IPS DF 6.9 (cell line): ENCODE measurements at regions not wholly inside any gene's neighbourhood (a gene's known extent, or its start where the extent isn't known, plus 50 kb on each side); places are given as distances from the start of the nearest gene placed in this dataset.

Source experiments
- DNase-seq: peaks from one replicate; pipeline ENCODE4 v3.0.0-alpha.2; 2013; ENCODE audit warnings: low read depth, low spot score
- H3K27ac ChIP-seq: one replicate; pipeline ENCODE4 v1.5.1; 2013; ENCODE audit warnings: low read length, control low read depth
- H3K27me3 ChIP-seq: 2 replicates; pipeline ENCODE4 v1.6.1; 2013; ENCODE audit warnings: mild to moderate bottlenecking, low read length; ENCODE audit not compliant: control insufficient read depth, insufficient read depth
- H3K36me3 ChIP-seq: 2 replicates; pipeline ENCODE4 v1.6.1; 2013; ENCODE audit warnings: low read length; ENCODE audit not compliant: control insufficient read depth, insufficient read depth
- H3K4me1 ChIP-seq: 2 replicates; pipeline ENCODE4 v1.6.1; 2013; ENCODE audit warnings: low read length; ENCODE audit not compliant: control insufficient read depth, insufficient read depth
- H3K4me3 ChIP-seq: 2 replicates; pipeline ENCODE4 v1.5.1; 2013; ENCODE audit warnings: mild to moderate bottlenecking, low read length
- H3K9me3 ChIP-seq: 2 replicates; pipeline ENCODE4 v1.6.1; 2013; ENCODE audit warnings: low read length, inconsistent platforms; ENCODE audit not compliant: control insufficient read depth, insufficient read depth
- WGBS: extraction: QIAGEN DNeasy Blood & Tissue Kit; methylation state at CpG from one replicate; pipeline ENCODE4 v1.1.7; 2013; ENCODE audit warnings: mixed read lengths, missing lambda C conversion rate; ENCODE audit not compliant: insufficient read length, insufficient coverage; 5-methylcytosine and 5-hydroxymethylcytosine counted together

DNA sequence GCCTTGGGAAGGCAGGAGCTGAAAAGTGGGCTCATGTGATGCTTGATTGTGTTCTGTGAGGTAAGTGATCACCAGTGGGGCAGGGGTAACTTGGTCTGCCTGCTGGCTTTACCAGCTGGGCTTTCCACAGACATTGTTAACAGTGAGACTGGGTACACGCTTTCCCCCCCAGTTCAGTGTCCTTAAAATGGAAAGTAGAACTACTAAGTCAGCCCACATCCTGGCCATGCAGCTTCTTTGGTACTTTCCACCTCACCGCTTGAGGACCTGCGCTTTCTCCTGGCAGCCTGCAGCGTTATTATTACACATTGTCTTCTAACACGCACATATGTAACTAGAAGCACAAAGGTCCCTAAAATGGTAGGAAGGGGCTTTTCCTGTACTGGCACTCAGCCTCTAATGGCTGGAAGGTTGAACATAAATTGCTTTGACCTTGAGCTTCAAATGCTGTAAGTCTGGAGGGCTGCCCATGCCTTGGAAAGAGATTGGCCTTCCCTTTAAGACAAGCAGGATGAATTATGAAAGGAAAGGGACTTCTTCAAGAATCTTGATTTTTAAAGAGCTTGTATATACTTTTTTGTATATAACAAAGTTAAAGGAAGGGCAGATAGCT is 216.1 kb upstream of the ROPN1 start:
- no peak for DNase-seq
- Histone ChIP-seq H3K27me3 (no peaks in the 10 kb centered on the region), H3K36me3 (no peaks in the 10 kb centered on the region), H3K4me3 (no peak overlapping the region), H3K27ac (no peak overlapping the region), H3K9me3 (no peaks in the 10 kb centered on the region), H3K4me1 (no peaks in the 10 kb centered on the region)
- WGBS = no CpG with 5 or more reads among the region's 5 CpGs

GRCh38 chr3:124209426-124209825 is 217.5 kb upstream of the ROPN1 start:
- no peak overlapping the region for H3K4me3 ChIP-seq
- H3K9me3 ChIP-seq = no peaks in the 10 kb centered on the region
- no peaks in the 10 kb centered on the region for H3K27me3 ChIP-seq
- H3K4me1 ChIP-seq = no peaks in the 10 kb centered on the region
- H3K27ac ChIP-seq = no peak overlapping the region
- DNase-seq = no peak
- WGBS = no CpG with 5 or more reads among the region's 2 CpGs
- no peaks in the 10 kb centered on the region for H3K36me3 ChIP-seq

DNA sequence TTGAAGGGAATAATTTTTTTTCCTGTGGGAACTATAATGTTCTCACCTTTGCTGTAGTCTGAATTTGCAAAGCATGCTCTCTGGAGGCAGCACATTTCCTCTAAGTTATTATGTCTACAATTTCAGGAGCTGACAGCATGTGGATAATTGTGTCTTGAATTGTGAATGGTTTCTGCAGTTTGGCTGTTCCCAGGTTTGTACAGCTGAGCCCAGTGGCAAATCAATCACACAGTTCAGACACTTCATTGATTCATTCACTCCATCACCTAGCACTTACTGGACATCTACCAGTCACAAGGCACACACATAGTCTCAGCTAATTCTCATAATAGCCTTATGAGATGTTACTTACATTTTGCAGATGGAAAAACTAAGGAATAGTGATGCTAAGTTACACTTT is 219.0 kb upstream of the ROPN1 start:
- Histone ChIP-seq H3K9me3 (no peaks in the 10 kb centered on the region), H3K4me1 (no peaks in the 10 kb centered on the region), H3K36me3 (no peaks in the 10 kb centered on the region), H3K4me3 (no peak overlapping the region), H3K27me3 (no peaks in the 10 kb centered on the region), H3K27ac (no peak overlapping the region)
- DNase-seq = no peak

GRCh38 chr3:124213641-124214040 is 221.7 kb upstream of the ROPN1 start:
- no peak for DNase-seq
- Histone ChIP-seq H3K4me1 (0 out of 2 replicates have a peak, but pooled peaks cover 1% of the 10 kb centered on the region), H3K27me3 (no peaks in the 10 kb centered on the region), H3K4me3 (no peak overlapping the region), H3K9me3 (no peaks in the 10 kb centered on the region), H3K36me3 (no peaks in the 10 kb centered on the region), H3K27ac (no peak overlapping the region)

GRCh38 chr3:124217542-124217941 is 225.6 kb upstream of the ROPN1 start:
- DNase-seq = peak; percentile 54
- no CpG with 5 or more reads among the region's 3 CpGs for WGBS

DNA sequence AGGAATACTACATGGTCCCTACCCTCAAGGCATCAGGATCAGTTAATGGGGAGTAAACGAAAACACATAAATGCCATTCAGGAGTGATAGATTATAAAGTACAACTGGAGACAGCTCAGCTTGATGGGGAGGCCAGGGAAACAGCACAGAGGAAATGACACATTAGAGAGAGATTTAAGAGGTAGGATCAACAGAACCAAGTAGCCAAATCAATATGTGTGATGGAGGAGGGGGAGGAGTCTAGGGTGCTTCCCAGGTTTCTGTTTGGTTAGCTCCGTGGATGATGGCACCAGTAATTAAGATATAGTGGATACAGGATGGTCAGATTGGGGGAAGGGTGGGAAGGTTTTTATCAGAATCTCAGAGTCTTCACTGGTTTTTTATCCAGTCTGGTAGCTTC is 229.5 kb upstream of the ROPN1 start:
- Histone ChIP-seq H3K36me3 (no peaks in the 10 kb centered on the region), H3K27ac (no peak overlapping the region), H3K9me3 (no peaks in the 10 kb centered on the region), H3K27me3 (no peaks in the 10 kb centered on the region), H3K4me3 (no peak overlapping the region), H3K4me1 (0 out of 2 replicates have a peak, but pooled peaks cover 1% of the 10 kb centered on the region)
- no peak for DNase-seq
- no CpG with 5 or more reads among the region's 2 CpGs for WGBS

More at GRCh38 chr3:124217542-124217941, 225.6 kb upstream of the ROPN1 start:
- Histone ChIP-seq H3K4me1 (0 out of 2 replicates have a peak, but pooled peaks cover 1% of the 10 kb centered on the region), H3K27me3 (no peaks in the 10 kb centered on the region), H3K36me3 (no peaks in the 10 kb centered on the region), H3K27ac (no peak overlapping the region), H3K4me3 (no peak overlapping the region), H3K9me3 (no peaks in the 10 kb centered on the region)

- WGBS = no CpG with 5 or more reads among the region's 3 CpGs
- Histone ChIP-seq H3K27me3 (no peaks in the 10 kb centered on the region), H3K4me3 (no peak overlapping the region), H3K36me3 (no peaks in the 10 kb centered on the region), H3K27ac (no peak overlapping the region), H3K4me1 (no peaks in the 10 kb centered on the region), H3K9me3 (no peaks in the 10 kb centered on the region)
- DNase-seq = no peak
Measured at GRCh38 chr3:124223853-124224252, 231.9 kb upstream of the ROPN1 start.

GRCh38 chr3:124227150-124227630 is 235.3 kb upstream of the ROPN1 start:
- DNase-seq = no peak
- no peaks in the 10 kb centered on the region for H3K9me3 ChIP-seq
- no peaks in the 10 kb centered on the region for H3K36me3 ChIP-seq
- H3K4me3 ChIP-seq = no peak overlapping the region
- WGBS = no CpG with 5 or more reads among the region's 1 CpG
- no peaks in the 10 kb centered on the region for H3K4me1 ChIP-seq
- no peak overlapping the region for H3K27ac ChIP-seq
- no peaks in the 10 kb centered on the region for H3K27me3 ChIP-seq

GRCh38 chr3:124229420-124229819 is 237.5 kb upstream of the ROPN1 start:
- no peaks in the 10 kb centered on the region for H3K9me3 ChIP-seq
- H3K27me3 ChIP-seq = no peaks in the 10 kb centered on the region
- DNase-seq = no peak
- no peaks in the 10 kb centered on the region for H3K4me1 ChIP-seq
- no peaks in the 10 kb centered on the region for H3K36me3 ChIP-seq
- WGBS = no CpG with 5 or more reads among the region's 5 CpGs
- no peak overlapping the region for H3K4me3 ChIP-seq
- no peak overlapping the region for H3K27ac ChIP-seq

DNA sequence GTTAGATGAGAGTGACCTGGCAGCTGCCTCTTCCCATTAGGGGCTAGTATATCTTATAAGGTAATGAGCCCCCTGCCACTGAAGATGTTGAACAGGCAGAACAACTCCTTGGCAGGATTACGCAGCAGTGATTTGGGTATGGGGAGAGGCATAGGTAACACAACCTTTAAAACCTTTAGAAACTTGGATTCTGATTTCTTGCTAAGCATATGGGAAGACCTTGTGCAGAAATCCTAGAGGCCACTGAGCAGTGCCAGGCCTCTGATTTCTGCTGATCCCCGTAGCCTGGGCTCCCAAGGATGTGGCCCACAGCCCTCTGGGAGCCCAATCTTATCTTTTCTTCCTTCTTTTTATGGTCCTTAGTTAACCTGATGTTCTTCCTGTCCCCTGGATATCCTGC is 237.9 kb upstream of the ROPN1 start:
- WGBS = no CpG with 5 or more reads among the region's 2 CpGs
- no peak for DNase-seq
- no peaks in the 10 kb centered on the region for H3K36me3 ChIP-seq

DNA sequence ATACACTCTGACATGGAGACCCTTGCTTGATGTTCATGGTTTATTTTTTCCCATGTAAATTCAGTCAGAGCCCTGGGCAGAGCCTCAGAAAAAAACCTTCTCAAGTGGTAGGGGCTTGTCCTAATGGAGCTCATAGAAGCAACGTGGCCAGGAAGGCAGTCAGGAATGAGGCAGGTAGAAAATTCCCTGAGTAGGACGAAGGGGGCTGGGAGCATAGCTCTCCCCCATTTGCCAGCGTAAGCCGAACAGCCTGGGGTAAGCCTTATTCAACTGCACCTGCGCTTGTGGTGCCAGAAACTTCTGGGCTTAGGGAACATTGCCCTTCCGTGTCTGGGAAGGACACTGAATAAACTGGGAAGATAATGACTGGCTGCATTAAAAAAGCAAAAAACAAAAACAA is 238.5 kb upstream of the ROPN1 start:
- H3K27ac ChIP-seq = no peak overlapping the region
- H3K4me1 ChIP-seq = no peaks in the 10 kb centered on the region
- WGBS = no CpG with 5 or more reads among the region's 6 CpGs
- DNase-seq = no peak
- H3K36me3 ChIP-seq = no peaks in the 10 kb centered on the region
- no peaks in the 10 kb centered on the region for H3K9me3 ChIP-seq
- no peak overlapping the region for H3K4me3 ChIP-seq
- H3K27me3 ChIP-seq = no peaks in the 10 kb centered on the region

More for the DNA sequence above, 237.9 kb upstream of the ROPN1 start:
- Histone ChIP-seq H3K4me1 (no peaks in the 10 kb centered on the region), H3K27me3 (no peaks in the 10 kb centered on the region), H3K27ac (no peak overlapping the region), H3K4me3 (no peak overlapping the region), H3K9me3 (no peaks in the 10 kb centered on the region)
